ENCODE measurements at regions not wholly inside any gene's neighbourhood (a gene's known extent, or its start where the extent isn't known, plus 50 kb on each side); places are given as distances from the start of the nearest gene placed in this dataset.

DNA sequence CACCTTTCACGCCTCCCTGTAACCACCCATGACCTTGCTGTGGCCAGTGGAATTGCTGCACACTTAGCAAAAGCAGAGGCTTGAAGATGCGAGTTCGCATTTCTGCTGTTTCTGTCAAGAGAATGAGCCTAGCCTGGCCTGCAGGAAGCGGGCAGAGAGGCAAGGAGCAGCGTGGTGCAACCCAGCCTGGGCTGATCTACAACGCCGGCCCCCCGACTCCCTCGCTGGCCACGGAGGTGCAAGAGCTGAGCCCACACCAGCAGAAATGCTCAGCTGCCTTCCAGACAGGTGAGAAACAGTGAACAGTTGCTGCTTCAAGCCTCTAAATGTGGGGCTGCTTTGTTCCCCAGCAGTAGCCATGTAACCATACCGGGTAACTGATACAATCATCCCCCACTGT is 116.4 kb downstream of the NCOR2 start:
- Histone ChIP-seq H3K9ac (ENCODE audit: low read length) (no peak overlapping the region), H3K9me3 (ENCODE audit: control insufficient read depth in 1 of 2, insufficient read depth in 1 of 2, low read depth in 1 of 2, low read length in 2 of 2) (no peaks in the 10 kb centered on the region), H3K27ac (ENCODE audit: low read depth, low read length) (no peak overlapping the region), H3K4me1 (ENCODE audit: control insufficient read depth in 1 of 2, insufficient read depth in 2 of 2, low read length in 2 of 2) (peaks cover 19 to 32% of the 10 kb centered on the region in 2 experiments), H2AFZ (ENCODE audit: low read depth, low read length, poor library complexity, severe bottlenecking) (no peak overlapping the region), H3K4me2 (ENCODE audit: low read length) (no peak overlapping the region), H3K27me3 (ENCODE audit: insufficient read depth, low read length) (no peaks in the 10 kb centered on the region), H3K79me2 (ENCODE audit: insufficient read depth, low read length) (no peaks in the 10 kb centered on the region), H3K36me3 (ENCODE audit: control insufficient read depth in 1 of 2, insufficient read depth in 2 of 2, low read length in 2 of 2) (no peaks in the 10 kb centered on the region), H4K20me1 (ENCODE audit: insufficient read depth) (peaks cover 7% of the 10 kb centered on the region; the same call in 1 of the 2 replicates), H3K9me2 (ENCODE audit: insufficient read depth) (no peaks in the 10 kb centered on the region), H3K4me3 (replicated peaks in 1 of 2; ENCODE audit: low read depth in 1 of 2, low read length in 2 of 2) (no peak overlapping the region)
- TF ChIP-seq EZH2phosphoT487 (IDR thresholded peaks at IDR 0.05; ENCODE audit: borderline replicate concordance) (no peak), SIN3A (IDR thresholded peaks at IDR 0.05; ENCODE audit: low read depth) (no peak), YY1 (IDR thresholded peaks at IDR 0.05; ENCODE audit: extremely low read depth, insufficient replicate concordance, low read depth, low read length) (no peak), SP1 (IDR thresholded peaks at IDR 0.05; ENCODE audit: low read depth) (no peak), RAD21 (IDR thresholded peaks at IDR 0.05; ENCODE audit: low read depth) (no peak), ZNF274 (IDR thresholded peaks at IDR 0.05; ENCODE audit: low read depth, low read length) (no peak), CBX3 (IDR thresholded peaks at IDR 0.05; ENCODE audit: low read depth) (no peak), EZH2 (IDR thresholded peaks at IDR 0.05) (no peak), EGR1 (IDR thresholded peaks at IDR 0.05; ENCODE audit: low read depth) (no peak), FOSL1 (IDR thresholded peaks at IDR 0.05; ENCODE audit: low read depth) (no peak)
- TF ChIP-seq, protein P1, sequence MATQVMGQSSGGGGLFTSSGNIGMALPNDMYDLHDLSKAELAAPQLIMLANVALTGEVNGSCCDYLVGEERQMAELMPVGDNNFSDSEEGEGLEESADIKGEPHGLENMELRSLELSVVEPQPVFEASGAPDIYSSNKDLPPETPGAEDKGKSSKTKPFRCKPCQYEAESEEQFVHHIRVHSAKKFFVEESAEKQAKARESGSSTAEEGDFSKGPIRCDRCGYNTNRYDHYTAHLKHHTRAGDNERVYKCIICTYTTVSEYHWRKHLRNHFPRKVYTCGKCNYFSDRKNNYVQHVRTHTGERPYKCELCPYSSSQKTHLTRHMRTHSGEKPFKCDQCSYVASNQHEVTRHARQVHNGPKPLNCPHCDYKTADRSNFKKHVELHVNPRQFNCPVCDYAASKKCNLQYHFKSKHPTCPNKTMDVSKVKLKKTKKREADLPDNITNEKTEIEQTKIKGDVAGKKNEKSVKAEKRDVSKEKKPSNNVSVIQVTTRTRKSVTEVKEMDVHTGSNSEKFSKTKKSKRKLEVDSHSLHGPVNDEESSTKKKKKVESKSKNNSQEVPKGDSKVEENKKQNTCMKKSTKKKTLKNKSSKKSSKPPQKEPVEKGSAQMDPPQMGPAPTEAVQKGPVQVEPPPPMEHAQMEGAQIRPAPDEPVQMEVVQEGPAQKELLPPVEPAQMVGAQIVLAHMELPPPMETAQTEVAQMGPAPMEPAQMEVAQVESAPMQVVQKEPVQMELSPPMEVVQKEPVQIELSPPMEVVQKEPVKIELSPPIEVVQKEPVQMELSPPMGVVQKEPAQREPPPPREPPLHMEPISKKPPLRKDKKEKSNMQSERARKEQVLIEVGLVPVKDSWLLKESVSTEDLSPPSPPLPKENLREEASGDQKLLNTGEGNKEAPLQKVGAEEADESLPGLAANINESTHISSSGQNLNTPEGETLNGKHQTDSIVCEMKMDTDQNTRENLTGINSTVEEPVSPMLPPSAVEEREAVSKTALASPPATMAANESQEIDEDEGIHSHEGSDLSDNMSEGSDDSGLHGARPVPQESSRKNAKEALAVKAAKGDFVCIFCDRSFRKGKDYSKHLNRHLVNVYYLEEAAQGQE (IDR thresholded peaks at IDR 0.05; ENCODE audit: low read depth) = no peak
- TF ChIP-seq, protein P2, sequence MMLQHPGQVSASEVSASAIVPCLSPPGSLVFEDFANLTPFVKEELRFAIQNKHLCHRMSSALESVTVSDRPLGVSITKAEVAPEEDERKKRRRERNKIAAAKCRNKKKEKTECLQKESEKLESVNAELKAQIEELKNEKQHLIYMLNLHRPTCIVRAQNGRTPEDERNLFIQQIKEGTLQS (IDR thresholded peaks at IDR 0.05) = no peak
- TF ChIP-seq, protein P3, sequence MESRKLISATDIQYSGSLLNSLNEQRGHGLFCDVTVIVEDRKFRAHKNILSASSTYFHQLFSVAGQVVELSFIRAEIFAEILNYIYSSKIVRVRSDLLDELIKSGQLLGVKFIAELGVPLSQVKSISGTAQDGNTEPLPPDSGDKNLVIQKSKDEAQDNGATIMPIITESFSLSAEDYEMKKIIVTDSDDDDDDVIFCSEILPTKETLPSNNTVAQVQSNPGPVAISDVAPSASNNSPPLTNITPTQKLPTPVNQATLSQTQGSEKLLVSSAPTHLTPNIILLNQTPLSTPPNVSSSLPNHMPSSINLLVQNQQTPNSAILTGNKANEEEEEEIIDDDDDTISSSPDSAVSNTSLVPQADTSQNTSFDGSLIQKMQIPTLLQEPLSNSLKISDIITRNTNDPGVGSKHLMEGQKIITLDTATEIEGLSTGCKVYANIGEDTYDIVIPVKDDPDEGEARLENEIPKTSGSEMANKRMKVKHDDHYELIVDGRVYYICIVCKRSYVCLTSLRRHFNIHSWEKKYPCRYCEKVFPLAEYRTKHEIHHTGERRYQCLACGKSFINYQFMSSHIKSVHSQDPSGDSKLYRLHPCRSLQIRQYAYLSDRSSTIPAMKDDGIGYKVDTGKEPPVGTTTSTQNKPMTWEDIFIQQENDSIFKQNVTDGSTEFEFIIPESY (IDR thresholded peaks at IDR 0.05; ENCODE audit: extremely low read depth, insufficient replicate concordance, low read length) = no peak
- TF ChIP-seq, protein P4, sequence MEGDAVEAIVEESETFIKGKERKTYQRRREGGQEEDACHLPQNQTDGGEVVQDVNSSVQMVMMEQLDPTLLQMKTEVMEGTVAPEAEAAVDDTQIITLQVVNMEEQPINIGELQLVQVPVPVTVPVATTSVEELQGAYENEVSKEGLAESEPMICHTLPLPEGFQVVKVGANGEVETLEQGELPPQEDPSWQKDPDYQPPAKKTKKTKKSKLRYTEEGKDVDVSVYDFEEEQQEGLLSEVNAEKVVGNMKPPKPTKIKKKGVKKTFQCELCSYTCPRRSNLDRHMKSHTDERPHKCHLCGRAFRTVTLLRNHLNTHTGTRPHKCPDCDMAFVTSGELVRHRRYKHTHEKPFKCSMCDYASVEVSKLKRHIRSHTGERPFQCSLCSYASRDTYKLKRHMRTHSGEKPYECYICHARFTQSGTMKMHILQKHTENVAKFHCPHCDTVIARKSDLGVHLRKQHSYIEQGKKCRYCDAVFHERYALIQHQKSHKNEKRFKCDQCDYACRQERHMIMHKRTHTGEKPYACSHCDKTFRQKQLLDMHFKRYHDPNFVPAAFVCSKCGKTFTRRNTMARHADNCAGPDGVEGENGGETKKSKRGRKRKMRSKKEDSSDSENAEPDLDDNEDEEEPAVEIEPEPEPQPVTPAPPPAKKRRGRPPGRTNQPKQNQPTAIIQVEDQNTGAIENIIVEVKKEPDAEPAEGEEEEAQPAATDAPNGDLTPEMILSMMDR (IDR thresholded peaks at IDR 0.05 in 2 of 3, conservative IDR thresholded peaks at IDR 0.05 in 1 of 3; ENCODE audit: borderline replicate concordance in 1 of 3, insufficient read depth in 1 of 3, low read depth in 2 of 3, low read length in 2 of 3) = no peak
- intact Hi-C loops (cut with micrococcal nuclease) = no loop called here
- BruUV-seq (replicated peaks) = no TSS peak
- CTCF ChIA-PET = no interaction called here
- POLR2A ChIA-PET = no interaction called here
- RAD21 ChIA-PET (ENCODE audit: low non-redundant PET in 1 of 2, low total read pairs in 2 of 2, uncharacterized antibody in 2 of 2, unreplicated experiment in 2 of 2) = no interaction called here
- DNase-seq (ENCODE audit: low read depth, low spot score) (no peak), ATAC-seq (no peak)
